Small intestine (tissue), 7 donors: ENCODE measurements at regions not wholly inside any gene's neighbourhood (a gene's known extent, or its start where the extent isn't known, plus 50 kb on each side); places are given as distances from the start of the nearest gene placed in this dataset.

ENCODE experiments used
- DNase-seq, 2 donors: peaks; one replicate each; pipeline versions ENCODE4 v3.0.0 to v3.0.0-alpha.2; 2013
- FAIRE-seq: peaks from 2 replicates; lab custom pipeline; 2012; peaks lifted over from hg19 to GRCh38; lab: Jason Lieb, UNC
- H3K27ac ChIP-seq, 3 donors: one replicate each; pipeline ENCODE4 v1.5.1; 2013; ENCODE audit warnings: low read length in 2 of 3, mild to moderate bottlenecking in 2 of 3, control low read depth in 1 of 3, inconsistent platforms in 1 of 3, low read depth in 1 of 3, moderate library complexity in 1 of 3
- H3K27me3 ChIP-seq, 3 donors: one replicate each; pipeline ENCODE4 v1.6.1; 2013; ENCODE audit warnings: low read length in 3 of 3, inconsistent platforms in 1 of 3; ENCODE audit not compliant: control insufficient read depth in 3 of 3, insufficient read depth in 3 of 3
- H3K36me3 ChIP-seq, 3 donors: one replicate each; pipeline ENCODE4 v1.6.1; 2013; ENCODE audit warnings: low read length in 3 of 3, inconsistent platforms in 1 of 3, low read depth in 1 of 3, mild to moderate bottlenecking in 1 of 3, moderate library complexity in 1 of 3; ENCODE audit not compliant: control insufficient read depth in 3 of 3, insufficient read depth in 2 of 3
- H3K4me1 ChIP-seq, 3 donors: one replicate each; pipeline ENCODE4 v1.6.1; 2013; ENCODE audit warnings: low read length in 2 of 3, inconsistent platforms in 1 of 3, low read depth in 1 of 3, mild to moderate bottlenecking in 1 of 3, moderate library complexity in 1 of 3; ENCODE audit not compliant: control insufficient read depth in 3 of 3, insufficient read depth in 2 of 3
- H3K4me3 ChIP-seq, 3 donors: one replicate each; pipeline ENCODE4 v1.5.1; 2013; ENCODE audit warnings: low read length in 3 of 3, control low read depth in 1 of 3, inconsistent platforms in 1 of 3, low read depth in 1 of 3, mild to moderate bottlenecking in 1 of 3, moderate library complexity in 1 of 3
- H3K9me3 ChIP-seq, 2 donors: one replicate each; pipeline ENCODE4 v1.6.1; 2013; ENCODE audit warnings: low read depth in 1 of 2, low read length in 1 of 2; ENCODE audit not compliant: control insufficient read depth in 2 of 2, insufficient read depth in 1 of 2
- WGBS, 3 donors: extraction: QIAGEN DNeasy Blood & Tissue Kit; methylation state at CpG; one replicate each; pipeline ENCODE4 v1.1.7; 2013; 5-methylcytosine and 5-hydroxymethylcytosine counted together
- donor health status: healthy with polysubstance abuse.
- donor health status: control.
- donor health status: control.
- donor health status: Bipolar disorder and iron deficiency.
- donor health status: healthy.

- peak; percentile 15 for FAIRE-seq
- 56 to 69% (median 64%) methylated on average over 3 of the region's 3 CpGs for WGBS, 3 donors
- H3K4me1 ChIP-seq: no peaks in the 10 kb centered on the region
Measured at GRCh38 chr7:13072014-13072413, 384.6 kb downstream of the ARL4A start.

GRCh38 chr7:13077466-13077865 is 390.0 kb downstream of the ARL4A start:
- 71 to 77% (median 71%) methylated on average over 3 of the region's 3 CpGs for WGBS, 3 donors
- no peak for FAIRE-seq
- H3K9me3 ChIP-seq: no peaks in the 10 kb centered on the region

More at GRCh38 chr7:13072014-13072413, 384.6 kb downstream of the ARL4A start:
- Histone ChIP-seq H3K9me3 (no peaks in the 10 kb centered on the region), H3K36me3 (no peaks in the 10 kb centered on the region), H3K27me3 (no peaks in the 10 kb centered on the region), H3K27ac (no peak overlapping the region), H3K4me3 (no peak overlapping the region)
- no peak for DNase-seq

GRCh38 chr7:13078105-13078504 is 390.7 kb downstream of the ARL4A start:
- WGBS, 3 donors: 49 to 64% (median 55%) methylated on average over 3 of the region's 3 CpGs
- Histone ChIP-seq H3K27me3 (no peaks in the 10 kb centered on the region), H3K36me3 (no peaks in the 10 kb centered on the region), H3K9me3 (no peaks in the 10 kb centered on the region), H3K27ac (no peak overlapping the region), H3K4me1 (no peaks in the 10 kb centered on the region), H3K4me3 (no peak overlapping the region)
- no peak for FAIRE-seq
- no peak for DNase-seq

More at GRCh38 chr7:13077466-13077865, 390.0 kb downstream of the ARL4A start:
- no peaks in the 10 kb centered on the region for H3K36me3 ChIP-seq
- H3K27ac ChIP-seq: no peak overlapping the region
- H3K27me3 ChIP-seq: no peaks in the 10 kb centered on the region
- DNase-seq: no peak
- H3K4me1 ChIP-seq: no peaks in the 10 kb centered on the region
- H3K4me3 ChIP-seq: no peak overlapping the region

- Histone ChIP-seq H3K4me3 (no peak overlapping the region), H3K27ac (no peak overlapping the region), H3K9me3 (peaks cover 0 to 4% of the 10 kb centered on the region in 2 donors), H3K4me1 (no peaks in the 10 kb centered on the region), H3K36me3 (no peaks in the 10 kb centered on the region), H3K27me3 (no peaks in the 10 kb centered on the region)
- WGBS, 3 donors: 84 to 90% (median 86%) methylated on average over 1 of the region's 1 CpG
- FAIRE-seq (no peak), DNase-seq (no peak)
Measured at GRCh38 chr7:13090959-13091358, 403.5 kb downstream of the ARL4A start.

- no peak for FAIRE-seq
- Histone ChIP-seq H3K9me3 (peaks cover 0 to 4% of the 10 kb centered on the region in 2 donors), H3K4me1 (no peaks in the 10 kb centered on the region), H3K36me3 (no peaks in the 10 kb centered on the region), H3K27me3 (no peaks in the 10 kb centered on the region), H3K27ac (no peak overlapping the region), H3K4me3 (no peak overlapping the region)
- peak in 1 of 2 donors; percentile 20 for DNase-seq
- 46 to 63% (median 51%) methylated on average over 4 of the region's 4 CpGs for WGBS, 3 donors
Measured at GRCh38 chr7:13091974-13092707, 404.7 kb downstream of the ARL4A start.

GRCh38 chr7:13092708-13093005 is 405.2 kb downstream of the ARL4A start:
- Histone ChIP-seq H3K4me3 (no peak overlapping the region), H3K36me3 (no peaks in the 10 kb centered on the region), H3K4me1 (no peaks in the 10 kb centered on the region), H3K9me3 (peaks cover 0 to 4% of the 10 kb centered on the region in 2 donors), H3K27me3 (no peaks in the 10 kb centered on the region), H3K27ac (no peak overlapping the region)
- FAIRE-seq: no peak
- DNase-seq: no peak
- 65 to 89% (median 80%) methylated on average over 2 of the region's 2 CpGs for WGBS, 3 donors

- FAIRE-seq (no peak), DNase-seq (no peak)
- Histone ChIP-seq H3K36me3 (no peaks in the 10 kb centered on the region), H3K4me3 (no peak overlapping the region), H3K27me3 (no peaks in the 10 kb centered on the region), H3K9me3 (peaks cover 0 to 4% of the 10 kb centered on the region in 2 donors), H3K4me1 (no peaks in the 10 kb centered on the region), H3K27ac (no peak overlapping the region)
- WGBS, 3 donors: 0 to 18% (median 4%) methylated on average over 1 of the region's 1 CpG
Measured at GRCh38 chr7:13093160-13093559, 405.7 kb downstream of the ARL4A start.

- Histone ChIP-seq H3K36me3 (no peaks in the 10 kb centered on the region), H3K9me3 (no peaks in the 10 kb centered on the region), H3K4me1 (no peaks in the 10 kb centered on the region), H3K27me3 (no peaks in the 10 kb centered on the region), H3K27ac (no peak overlapping the region), H3K4me3 (no peak overlapping the region)
- no peak for FAIRE-seq
- WGBS, 3 donors: 72 to 95% (median 85%) methylated on average over 3 of the region's 3 CpGs
- no peak for DNase-seq
Measured at GRCh38 chr7:13097499-13097898, 410.1 kb downstream of the ARL4A start.

- Histone ChIP-seq H3K4me3 (no peak overlapping the region), H3K27me3 (no peaks in the 10 kb centered on the region), H3K4me1 (no peaks in the 10 kb centered on the region), H3K9me3 (no peaks in the 10 kb centered on the region), H3K36me3 (no peaks in the 10 kb centered on the region), H3K27ac (no peak overlapping the region)
- WGBS, 3 donors: 85 to 89% (median 87%) methylated on average over 4 of the region's 4 CpGs
- FAIRE-seq: no peak
- no peak for DNase-seq
Measured at GRCh38 chr7:13098161-13098560, 410.7 kb downstream of the ARL4A start.
